CD4-positive, alpha-beta T cell treated with Interleukin-17A for 1 hour (primary cell): ENCODE measurements at regions not wholly inside any gene's neighbourhood (a gene's known extent, or its start where the extent isn't known, plus 50 kb on each side); places are given as distances from the start of the nearest gene placed in this dataset.
A peak's percentile ranks its signal among the peaks of the same experiment; 100 is the strongest.

Experiments
- DNase-seq: peaks from one replicate; pipeline ENCODE4 v3.0.0-alpha.2; 2020

DNA sequence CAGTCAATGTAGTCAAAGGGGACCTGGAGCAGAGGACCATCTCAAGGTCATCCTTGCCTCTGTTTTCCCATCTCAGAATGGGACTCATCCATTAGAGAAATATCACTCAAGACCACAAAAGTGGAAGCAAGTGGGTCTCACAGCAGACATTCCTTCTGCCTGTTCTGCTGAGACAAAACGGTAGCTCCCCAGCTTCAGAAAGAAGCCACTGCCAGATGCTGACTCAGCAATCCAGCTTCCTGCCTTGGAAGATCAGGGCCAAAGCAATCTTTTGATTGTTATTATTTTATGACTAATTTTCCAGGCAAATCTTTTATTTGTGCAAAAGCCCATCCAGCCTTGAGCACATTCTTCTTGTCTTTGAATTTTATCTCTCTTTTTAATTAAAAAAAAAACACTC lies 86.8 kb downstream of the CCT6B start:
- no peak for DNase-seq

DNA sequence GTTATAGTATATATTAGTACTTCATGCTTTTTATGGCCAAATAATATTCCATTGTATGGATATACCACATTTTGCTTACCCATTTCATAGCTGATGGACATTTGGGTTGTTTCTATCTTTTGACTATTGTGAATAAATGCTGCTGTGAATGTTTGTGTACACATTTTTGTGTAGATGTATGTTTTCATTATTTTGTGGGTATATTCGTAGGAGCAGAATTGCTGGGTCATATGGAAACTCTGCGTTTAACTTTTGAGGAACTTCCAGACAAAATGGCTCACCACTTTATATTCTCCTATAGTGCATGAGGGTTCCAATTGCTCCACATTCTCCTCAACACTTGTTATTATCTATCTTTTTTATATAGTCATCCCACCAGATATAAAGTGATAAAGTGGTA lies 88.6 kb downstream of the CCT6B start:
- DNase-seq = no peak

- no peak for DNase-seq
Measured at GRCh38 chr17:34869641-34870040, 91.6 kb downstream of the CCT6B start.

- DNase-seq = no peak
Measured at GRCh38 chr17:34865716-34866115, 95.5 kb downstream of the CCT6B start.

GRCh38 chr17:34862384-34862783 lies 98.9 kb downstream of the CCT6B start:
- no peak for DNase-seq

DNA sequence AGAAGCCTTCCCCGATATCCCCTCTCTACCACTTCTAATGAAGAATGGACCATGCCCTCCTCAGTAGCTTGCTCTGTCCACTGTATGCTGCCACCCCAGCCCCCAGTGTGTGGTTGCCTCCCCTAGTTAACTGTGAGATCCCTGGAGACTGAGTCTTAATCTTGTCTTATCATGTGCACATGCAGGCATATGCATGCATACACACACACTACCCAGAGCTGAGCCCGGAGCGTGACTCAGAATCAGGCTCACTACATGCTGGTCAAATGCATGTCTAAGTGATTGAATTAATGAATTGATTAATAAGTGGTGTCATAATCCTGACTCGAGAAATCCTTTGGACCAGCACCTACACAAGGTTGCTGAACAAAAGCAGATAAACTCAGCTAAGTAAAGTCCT lies 99.4 kb downstream of the CCT6B start:
- DNase-seq = no peak

GRCh38 chr17:34859652-34860051 lies 101.6 kb downstream of the CCT6B start:
- no peak for DNase-seq

DNA sequence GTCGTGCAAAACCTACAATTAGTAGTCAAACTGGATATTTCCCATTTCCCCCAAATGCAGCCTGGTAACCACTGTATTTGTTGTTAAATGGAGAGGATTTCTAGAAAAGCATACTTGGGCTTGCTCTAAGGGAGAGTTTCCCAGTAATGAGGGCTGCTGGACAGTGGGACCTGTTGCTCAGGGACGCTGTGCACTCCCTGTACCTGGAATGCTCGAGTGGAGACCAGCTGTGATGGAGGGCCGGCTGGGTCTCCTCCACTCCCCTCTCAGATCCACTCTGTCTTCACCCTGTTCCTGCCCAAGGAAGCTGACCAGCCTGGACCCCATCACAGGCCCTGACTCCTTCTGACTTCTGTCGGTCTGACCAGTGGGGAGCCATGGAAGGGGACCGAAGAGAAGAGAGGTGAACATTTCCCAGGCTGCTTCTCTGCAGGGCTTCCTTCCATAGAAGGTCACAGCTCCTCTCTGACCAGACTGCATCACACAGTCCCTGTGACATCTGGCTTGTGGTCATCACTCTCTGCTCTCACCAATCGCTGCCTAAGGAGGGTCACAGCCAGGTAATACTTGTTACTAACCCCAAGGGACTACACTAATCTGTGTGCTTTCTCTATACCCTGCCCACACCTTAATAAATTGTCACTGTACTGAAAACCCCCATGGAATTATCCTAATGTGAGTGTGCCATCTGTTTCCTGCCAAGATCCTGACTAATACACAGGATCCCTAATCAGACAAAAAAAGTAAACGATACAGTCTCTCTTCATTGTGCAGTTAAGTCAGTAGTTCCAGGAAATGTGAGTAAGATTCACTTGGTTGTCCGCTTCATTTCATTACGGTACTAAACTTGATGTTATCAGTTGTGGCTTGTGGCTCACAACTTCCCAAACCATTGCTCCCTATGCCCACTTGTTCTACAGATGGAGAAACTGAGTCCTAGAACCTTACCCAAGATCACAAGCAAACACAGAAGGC lies 102.4 kb downstream of the CCT6B start:
- DNase-seq = no peak

DNA sequence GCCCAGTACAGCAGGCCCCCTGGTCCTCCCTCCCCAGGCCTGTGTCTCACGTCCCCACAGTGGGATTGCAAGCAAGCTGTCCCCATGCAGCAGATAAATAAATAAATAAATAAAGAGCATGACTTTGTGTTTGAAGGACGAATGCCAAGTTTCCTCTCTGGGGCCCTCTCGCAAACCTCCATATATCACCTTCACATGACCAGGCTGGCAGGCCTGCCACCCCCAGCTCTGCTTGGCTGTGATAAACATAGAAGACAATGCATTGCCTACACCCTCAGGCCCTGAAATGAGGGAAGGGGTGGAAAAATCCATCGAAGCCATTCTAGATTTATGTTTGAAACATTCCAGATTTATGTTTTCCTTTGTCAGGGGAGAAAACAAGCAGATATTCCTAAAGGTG lies 107.3 kb downstream of the CCT6B start:
- DNase-seq = no peak

- no peak for DNase-seq
Measured at GRCh38 chr17:34852614-34853013, 108.6 kb downstream of the CCT6B start.

DNA sequence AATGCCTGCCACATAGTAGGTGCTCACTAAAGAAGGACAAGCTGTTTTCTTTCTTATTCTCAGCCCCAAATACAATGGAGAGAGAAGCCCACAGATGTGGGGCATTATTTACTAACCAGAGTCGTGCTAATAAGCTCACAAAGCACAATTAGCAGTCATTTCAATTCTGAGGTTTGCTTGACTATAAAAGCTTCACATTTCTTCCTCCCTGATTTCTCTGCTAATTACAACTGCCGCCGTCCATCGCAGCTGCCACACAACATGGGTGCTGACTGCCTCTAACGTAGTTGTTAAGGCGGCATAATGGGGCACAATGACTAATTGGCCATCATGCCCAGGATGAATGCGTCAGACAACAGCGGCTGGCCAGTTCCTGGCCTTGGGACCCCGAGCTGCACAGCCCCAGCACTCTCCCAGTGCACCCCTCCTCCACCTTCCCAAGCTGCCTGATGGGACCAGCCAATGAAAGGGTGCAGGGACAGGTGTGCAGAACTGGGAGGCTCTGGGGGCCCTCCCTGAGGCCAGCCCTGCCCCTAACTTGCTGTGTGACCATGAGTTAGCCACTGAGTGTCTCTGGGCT lies 109.2 kb downstream of the CCT6B start:
- no peak for DNase-seq

GRCh38 chr17:34850964-34851363 lies 110.3 kb downstream of the CCT6B start:
- DNase-seq = no peak

DNA sequence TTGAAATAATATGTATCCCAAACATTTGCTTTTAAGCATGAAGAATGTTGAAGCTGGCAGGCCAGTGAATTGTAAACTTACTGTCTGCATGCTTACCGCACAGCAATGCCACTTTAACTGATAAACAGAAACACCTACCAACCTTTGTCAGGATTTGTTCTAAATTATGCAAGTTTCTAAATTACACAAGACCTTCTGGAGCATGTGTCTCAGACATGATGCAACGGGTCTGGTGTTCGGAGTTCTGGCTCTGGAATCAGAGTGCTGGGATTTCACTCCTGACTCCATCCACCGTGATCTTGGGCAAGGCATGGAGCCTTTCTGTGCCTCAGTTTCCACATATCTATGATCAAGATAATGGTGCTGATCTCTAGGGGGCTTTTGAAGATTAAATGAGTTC lies 111.2 kb downstream of the CCT6B start:
- DNase-seq = no peak

DNA sequence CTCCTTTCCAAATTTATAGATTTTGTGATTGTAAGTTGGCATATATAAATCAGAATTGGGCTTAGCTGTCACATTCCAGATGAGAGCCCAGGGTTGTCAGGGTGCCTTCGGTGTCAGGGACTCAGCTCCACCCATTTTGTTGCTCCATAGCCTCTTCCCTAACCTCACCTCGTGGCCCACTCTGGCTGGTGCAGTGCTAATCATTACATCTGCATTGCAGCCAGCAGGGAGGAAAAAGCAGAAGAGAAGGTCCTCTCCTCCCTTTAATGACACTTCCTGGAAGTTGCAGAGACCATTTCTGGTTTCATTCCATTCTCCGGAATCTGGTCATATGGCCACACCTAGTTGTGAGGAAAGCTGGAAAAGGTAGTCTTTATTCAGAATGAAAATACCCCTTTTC lies 113.3 kb downstream of the CCT6B start:
- no peak for DNase-seq

GRCh38 chr17:34845296-34845695 lies 116.0 kb downstream of the CCT6B start:
- DNase-seq = no peak

DNA sequence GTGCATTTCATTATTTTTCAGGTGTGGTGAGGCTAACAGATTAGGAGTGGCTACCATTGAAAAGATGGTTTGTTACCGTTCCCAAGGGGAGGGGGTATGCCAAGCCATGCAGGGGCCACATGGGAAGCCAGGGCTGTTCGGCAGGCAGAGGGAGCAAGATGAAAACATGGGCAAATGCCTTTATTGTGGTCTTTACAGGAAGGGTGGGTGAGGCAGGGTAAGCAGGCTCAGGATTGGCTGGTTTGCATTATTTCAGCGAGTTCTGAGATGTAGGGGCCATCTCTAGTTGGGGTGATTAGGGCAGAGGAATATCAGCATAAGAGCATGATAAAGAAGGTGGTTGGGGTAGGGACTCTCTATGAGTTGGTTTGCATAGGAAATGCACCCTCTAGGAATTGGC lies 117.6 kb downstream of the CCT6B start:
- DNase-seq = peak; percentile 12

DNA sequence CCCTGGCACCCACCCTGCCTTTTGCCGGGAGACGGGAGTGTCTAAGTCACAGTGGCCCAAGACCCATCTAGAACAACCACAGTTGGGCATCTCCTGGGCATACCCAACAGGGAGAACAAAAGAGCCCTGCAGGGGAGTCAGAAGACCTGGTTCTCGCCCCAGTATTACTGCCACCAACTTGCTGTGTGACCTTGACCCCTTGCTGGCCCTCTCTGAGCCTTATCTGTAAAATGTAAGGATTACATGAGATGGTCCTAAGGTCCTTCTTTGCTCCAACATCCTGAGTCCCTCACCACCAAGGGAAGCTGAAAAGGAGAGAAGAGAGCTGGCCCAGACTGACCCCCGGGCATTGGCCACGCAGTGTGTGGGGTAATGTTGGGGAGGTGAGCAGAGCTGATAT lies 119.0 kb downstream of the CCT6B start:
- no peak for DNase-seq

- DNase-seq = no peak
Measured at GRCh38 chr17:34841467-34841866, 119.8 kb downstream of the CCT6B start.

DNA sequence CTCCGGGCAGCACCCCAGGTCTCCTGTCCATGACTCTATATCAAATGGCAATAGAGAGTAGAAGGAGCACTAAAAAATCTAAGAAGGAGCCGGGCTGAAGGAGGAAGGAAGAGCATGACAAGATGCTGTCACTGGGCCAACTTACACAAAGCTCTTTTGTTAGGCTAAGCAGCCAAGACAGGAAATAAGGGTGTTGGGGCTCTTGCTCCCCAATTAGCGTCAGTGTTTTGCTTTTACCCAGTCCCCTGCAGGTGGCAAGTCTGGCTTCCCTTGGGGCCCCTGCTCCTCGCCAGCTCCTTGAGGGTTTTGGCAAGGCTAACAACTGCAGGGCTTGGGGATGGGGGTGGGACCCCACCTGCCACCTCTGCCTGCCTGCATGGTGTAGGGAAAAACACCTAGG lies 120.5 kb downstream of the CCT6B start:
- peak; percentile 37 for DNase-seq

GRCh38 chr17:34837876-34838478 lies 123.3 kb downstream of the CCT6B start:
- DNase-seq = no peak

GRCh38 chr17:34832376-34832775 lies 128.9 kb downstream of the CCT6B start:
- no peak for DNase-seq

DNA sequence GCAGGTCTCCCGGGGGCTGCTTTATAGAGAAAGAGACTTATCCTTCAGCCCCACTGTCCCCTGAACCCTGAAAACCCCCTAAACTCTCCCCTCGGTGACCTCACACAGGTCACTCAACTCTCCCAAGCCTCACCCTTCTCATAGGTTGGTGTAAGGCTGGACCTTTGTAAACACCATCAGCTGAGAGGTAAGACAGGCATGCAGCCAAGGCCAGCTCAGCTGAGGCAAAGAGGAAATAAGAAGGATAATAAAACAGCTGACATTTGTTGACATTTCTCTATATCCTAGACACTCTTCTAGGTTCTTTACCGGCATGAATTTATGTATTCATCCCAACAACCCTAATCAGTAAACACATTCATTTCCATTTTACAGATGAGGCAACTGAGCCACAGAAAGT lies 134.3 kb downstream of the CCT6B start:
- no peak for DNase-seq

DNA sequence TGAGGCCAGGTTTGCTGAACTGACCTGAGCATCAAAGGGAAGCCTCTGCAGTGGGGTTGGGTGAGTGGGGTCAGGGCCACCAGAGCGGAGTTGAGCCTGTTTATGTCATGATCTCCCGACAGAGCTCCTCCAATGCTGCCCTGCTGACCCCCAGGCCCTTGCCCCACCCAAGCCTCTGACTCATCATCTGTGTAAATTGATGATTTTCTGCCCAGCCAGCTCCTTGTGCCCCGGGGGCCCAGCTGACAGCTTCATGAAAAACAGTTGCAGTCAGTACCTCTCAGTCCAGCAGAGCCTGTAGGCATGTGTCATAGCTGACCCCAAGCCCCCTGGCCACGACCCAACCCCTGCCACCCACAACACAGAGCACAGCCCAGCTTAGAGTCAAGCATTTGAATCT lies 134.9 kb downstream of the CCT6B start:
- DNase-seq = no peak

GRCh38 chr17:34825884-34826283 lies 135.4 kb downstream of the CCT6B start:
- DNase-seq = no peak
